NB4 (cell line): ENCODE measurements at regions not wholly inside any gene's neighbourhood (a gene's known extent, or its start where the extent isn't known, plus 50 kb on each side); places are given as distances from the start of the nearest gene placed in this dataset.

ENCODE experiments used
- MYC ChIP-seq: IDR thresholded peaks from 2 replicates; pipeline ENCODE4 v1.6.1; 2011; ENCODE audit warnings: low read depth, low read length
- POLR2A ChIP-seq: IDR thresholded peaks from 2 replicates; pipeline ENCODE4 v1.6.1; 2011; ENCODE audit warnings: mild to moderate bottlenecking; ENCODE audit not compliant: insufficient read length; ENCODE audit errors: extremely low read depth
- TF ChIP-seq, protein P1 (sequence below): IDR thresholded peaks from one replicate; pipeline ENCODE4 v1.5.1; 2012; ENCODE audit warnings: low read depth, low read length

DNA sequence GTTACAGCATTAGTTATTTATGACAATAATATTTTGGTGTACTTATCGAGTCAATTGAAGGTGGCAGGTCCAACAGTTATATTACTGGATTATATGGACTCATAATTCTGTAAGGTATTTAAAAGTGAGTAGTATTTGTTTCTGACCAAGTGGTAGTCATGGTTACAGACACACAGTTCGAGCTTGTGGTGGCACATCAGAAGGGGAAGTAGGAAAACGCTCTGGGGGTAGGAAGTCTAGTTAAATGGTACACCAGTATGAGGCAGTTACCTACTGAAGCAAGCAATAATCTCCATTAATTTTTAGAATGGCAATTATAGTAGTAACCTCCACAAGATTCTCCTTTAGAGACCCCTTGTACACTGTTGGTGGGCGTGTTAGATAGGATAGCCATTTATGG lies 541.2 kb downstream of the ETV1 start:
- TF ChIP-seq, protein P1, sequence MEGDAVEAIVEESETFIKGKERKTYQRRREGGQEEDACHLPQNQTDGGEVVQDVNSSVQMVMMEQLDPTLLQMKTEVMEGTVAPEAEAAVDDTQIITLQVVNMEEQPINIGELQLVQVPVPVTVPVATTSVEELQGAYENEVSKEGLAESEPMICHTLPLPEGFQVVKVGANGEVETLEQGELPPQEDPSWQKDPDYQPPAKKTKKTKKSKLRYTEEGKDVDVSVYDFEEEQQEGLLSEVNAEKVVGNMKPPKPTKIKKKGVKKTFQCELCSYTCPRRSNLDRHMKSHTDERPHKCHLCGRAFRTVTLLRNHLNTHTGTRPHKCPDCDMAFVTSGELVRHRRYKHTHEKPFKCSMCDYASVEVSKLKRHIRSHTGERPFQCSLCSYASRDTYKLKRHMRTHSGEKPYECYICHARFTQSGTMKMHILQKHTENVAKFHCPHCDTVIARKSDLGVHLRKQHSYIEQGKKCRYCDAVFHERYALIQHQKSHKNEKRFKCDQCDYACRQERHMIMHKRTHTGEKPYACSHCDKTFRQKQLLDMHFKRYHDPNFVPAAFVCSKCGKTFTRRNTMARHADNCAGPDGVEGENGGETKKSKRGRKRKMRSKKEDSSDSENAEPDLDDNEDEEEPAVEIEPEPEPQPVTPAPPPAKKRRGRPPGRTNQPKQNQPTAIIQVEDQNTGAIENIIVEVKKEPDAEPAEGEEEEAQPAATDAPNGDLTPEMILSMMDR = no peak
- no peak for TF ChIP-seq POLR2A
- TF ChIP-seq MYC = no peak
